Right lobe of liver (tissue), 4 donors: ENCODE measurements at regions not wholly inside any gene's neighbourhood (a gene's known extent, or its start where the extent isn't known, plus 50 kb on each side); places are given as distances from the start of the nearest gene placed in this dataset.

Source experiments
- POLR2A ChIP-seq: fragments of 450-650 bp; IDR thresholded peaks from one replicate; pipeline ENCODE4 v1.6.1; 2017; ENCODE audit warnings: antibody characterized with exemption, mild to moderate bottlenecking
- TF ChIP-seq, protein P1 (sequence below), 4 donors: fragments of 200-600 bp in 3 of 4; fragments of 450-650 bp in 1 of 4; IDR thresholded peaks; one replicate each; pipeline versions ENCODE4 v1.5.1 to v1.8.0; 2016 to 2022; ENCODE audit warnings: antibody characterized with exemption in 4 of 4, mild to moderate bottlenecking in 2 of 4
- donor health status: DM: no; HTN: no; CAD: no.
- donor health status: DM: no; HTN: no; CAD: no.
- donor health status: DM: no; HTN: yes; CAD: no.

GRCh38 chr17:77428749-77429368 is 288.1 kb downstream of the SEC14L1 start:
- TF ChIP-seq, protein P1, sequence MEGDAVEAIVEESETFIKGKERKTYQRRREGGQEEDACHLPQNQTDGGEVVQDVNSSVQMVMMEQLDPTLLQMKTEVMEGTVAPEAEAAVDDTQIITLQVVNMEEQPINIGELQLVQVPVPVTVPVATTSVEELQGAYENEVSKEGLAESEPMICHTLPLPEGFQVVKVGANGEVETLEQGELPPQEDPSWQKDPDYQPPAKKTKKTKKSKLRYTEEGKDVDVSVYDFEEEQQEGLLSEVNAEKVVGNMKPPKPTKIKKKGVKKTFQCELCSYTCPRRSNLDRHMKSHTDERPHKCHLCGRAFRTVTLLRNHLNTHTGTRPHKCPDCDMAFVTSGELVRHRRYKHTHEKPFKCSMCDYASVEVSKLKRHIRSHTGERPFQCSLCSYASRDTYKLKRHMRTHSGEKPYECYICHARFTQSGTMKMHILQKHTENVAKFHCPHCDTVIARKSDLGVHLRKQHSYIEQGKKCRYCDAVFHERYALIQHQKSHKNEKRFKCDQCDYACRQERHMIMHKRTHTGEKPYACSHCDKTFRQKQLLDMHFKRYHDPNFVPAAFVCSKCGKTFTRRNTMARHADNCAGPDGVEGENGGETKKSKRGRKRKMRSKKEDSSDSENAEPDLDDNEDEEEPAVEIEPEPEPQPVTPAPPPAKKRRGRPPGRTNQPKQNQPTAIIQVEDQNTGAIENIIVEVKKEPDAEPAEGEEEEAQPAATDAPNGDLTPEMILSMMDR (IDR thresholded peaks at IDR 0.05): no peak
- no peak for TF ChIP-seq POLR2A
